ENCODE measurements at regions not wholly inside any gene's neighbourhood (a gene's known extent, or its start where the extent isn't known, plus 50 kb on each side); places are given as distances from the start of the nearest gene placed in this dataset.

- no peak overlapping the region for H3K9ac ChIP-seq (ENCODE audit: low read depth, low read length)
These were observed 653.3 kb downstream of the LTN1 start for GRCh38 chr21:28339403-28339802.

GRCh38 chr21:28338701-28339305 is 653.9 kb downstream of the LTN1 start:
- H3K9me3 ChIP-seq (replicated peaks; ENCODE audit: low read length), result no peaks in the 10 kb centered on the region
- no peaks in the 10 kb centered on the region for H3K36me3 ChIP-seq (ENCODE audit: insufficient read depth, low read length)
- H3K4me3 ChIP-seq (ENCODE audit: low read length), result no peak overlapping the region
- no peaks in the 10 kb centered on the region for H3K27me3 ChIP-seq (ENCODE audit: control insufficient read depth, insufficient read depth, low read length)
- H3K4me2 ChIP-seq (ENCODE audit: low read length), result no peak overlapping the region
- H3K9ac ChIP-seq (ENCODE audit: low read depth, low read length), result no peak overlapping the region
- H3K4me1 ChIP-seq (ENCODE audit: control insufficient read depth, insufficient read depth, low read length), result peaks cover 21% of the 10 kb centered on the region

More at GRCh38 chr21:28339403-28339802, 653.3 kb downstream of the LTN1 start:
- H3K27me3 ChIP-seq (ENCODE audit: control insufficient read depth, insufficient read depth, low read length), result no peaks in the 10 kb centered on the region
- no peak overlapping the region for H3K4me3 ChIP-seq (ENCODE audit: low read length)
- H3K4me2 ChIP-seq (ENCODE audit: low read length), result no peak overlapping the region
- no peaks in the 10 kb centered on the region for H3K36me3 ChIP-seq (ENCODE audit: insufficient read depth, low read length)
- H3K9me3 ChIP-seq (replicated peaks; ENCODE audit: low read length), result no peaks in the 10 kb centered on the region
- peaks cover 17% of the 10 kb centered on the region for H3K4me1 ChIP-seq (ENCODE audit: control insufficient read depth, insufficient read depth, low read length)

GRCh38 chr21:28337315-28337714 is 655.4 kb downstream of the LTN1 start:
- Histone ChIP-seq H3K9ac (ENCODE audit: low read depth, low read length) (peak overlapping the region; percentile 42), H3K4me2 (ENCODE audit: low read length) (no peak overlapping the region), H3K27me3 (ENCODE audit: control insufficient read depth, insufficient read depth, low read length) (no peaks in the 10 kb centered on the region), H3K4me1 (ENCODE audit: control insufficient read depth, insufficient read depth, low read length) (peaks cover 24% of the 10 kb centered on the region), H3K4me3 (ENCODE audit: low read length) (no peak overlapping the region), H3K9me3 (replicated peaks; ENCODE audit: low read length) (no peaks in the 10 kb centered on the region), H3K36me3 (ENCODE audit: insufficient read depth, low read length) (no peaks in the 10 kb centered on the region)

- no peaks in the 10 kb centered on the region for H3K27me3 ChIP-seq (ENCODE audit: control insufficient read depth, insufficient read depth, low read length)
- H3K9ac ChIP-seq (ENCODE audit: low read depth, low read length), result peak overlapping the region; percentile 56
These were observed 656.4 kb downstream of the LTN1 start for GRCh38 chr21:28336314-28336713.

GRCh38 chr21:28334407-28334806 is 658.3 kb downstream of the LTN1 start:
- no peaks in the 10 kb centered on the region for H3K27me3 ChIP-seq (ENCODE audit: control insufficient read depth, insufficient read depth, low read length)
- H3K4me3 ChIP-seq (ENCODE audit: low read length), result no peak overlapping the region
- no peak overlapping the region for H3K4me2 ChIP-seq (ENCODE audit: low read length)
- H3K36me3 ChIP-seq (ENCODE audit: insufficient read depth, low read length), result no peaks in the 10 kb centered on the region
- H3K4me1 ChIP-seq (ENCODE audit: control insufficient read depth, insufficient read depth, low read length), result peaks cover 24% of the 10 kb centered on the region
- H3K9ac ChIP-seq (ENCODE audit: low read depth, low read length), result no peak overlapping the region
- H3K9me3 ChIP-seq (replicated peaks; ENCODE audit: low read length), result no peaks in the 10 kb centered on the region

More at GRCh38 chr21:28336314-28336713, 656.4 kb downstream of the LTN1 start:
- H3K4me1 ChIP-seq (ENCODE audit: control insufficient read depth, insufficient read depth, low read length), result peaks cover 24% of the 10 kb centered on the region
- no peaks in the 10 kb centered on the region for H3K36me3 ChIP-seq (ENCODE audit: insufficient read depth, low read length)
- peak overlapping the region; percentile 34 for H3K4me2 ChIP-seq (ENCODE audit: low read length)
- no peaks in the 10 kb centered on the region for H3K9me3 ChIP-seq (replicated peaks; ENCODE audit: low read length)
- no peak overlapping the region for H3K4me3 ChIP-seq (ENCODE audit: low read length)

- H3K27me3 ChIP-seq (ENCODE audit: control insufficient read depth, insufficient read depth, low read length), result no peaks in the 10 kb centered on the region
- no peaks in the 10 kb centered on the region for H3K36me3 ChIP-seq (ENCODE audit: insufficient read depth, low read length)
- H3K9ac ChIP-seq (ENCODE audit: low read depth, low read length), result no peak overlapping the region
- H3K9me3 ChIP-seq (replicated peaks; ENCODE audit: low read length), result no peaks in the 10 kb centered on the region
- H3K4me1 ChIP-seq (ENCODE audit: control insufficient read depth, insufficient read depth, low read length), result peaks cover 24% of the 10 kb centered on the region
- no peak overlapping the region for H3K4me3 ChIP-seq (ENCODE audit: low read length)
- H3K4me2 ChIP-seq (ENCODE audit: low read length), result peak overlapping the region; percentile 23
These were observed 659.0 kb downstream of the LTN1 start for GRCh38 chr21:28333578-28334075.

GRCh38 chr21:28332796-28333195 is 659.9 kb downstream of the LTN1 start:
- H3K4me3 ChIP-seq (ENCODE audit: low read length), result no peak overlapping the region
- H3K9ac ChIP-seq (ENCODE audit: low read depth, low read length), result no peak overlapping the region
- no peaks in the 10 kb centered on the region for H3K36me3 ChIP-seq (ENCODE audit: insufficient read depth, low read length)
- H3K9me3 ChIP-seq (replicated peaks; ENCODE audit: low read length), result no peaks in the 10 kb centered on the region
- H3K4me2 ChIP-seq (ENCODE audit: low read length), result no peak overlapping the region
- H3K4me1 ChIP-seq (ENCODE audit: control insufficient read depth, insufficient read depth, low read length), result peaks cover 24% of the 10 kb centered on the region
- H3K27me3 ChIP-seq (ENCODE audit: control insufficient read depth, insufficient read depth, low read length), result no peaks in the 10 kb centered on the region

- Histone ChIP-seq H3K4me2 (ENCODE audit: low read length) (no peak overlapping the region), H3K9ac (ENCODE audit: low read depth, low read length) (no peak overlapping the region), H3K4me3 (ENCODE audit: low read length) (no peak overlapping the region), H3K9me3 (replicated peaks; ENCODE audit: low read length) (no peaks in the 10 kb centered on the region), H3K4me1 (ENCODE audit: control insufficient read depth, insufficient read depth, low read length) (no peaks in the 10 kb centered on the region), H3K36me3 (ENCODE audit: insufficient read depth, low read length) (no peaks in the 10 kb centered on the region), H3K27me3 (ENCODE audit: control insufficient read depth, insufficient read depth, low read length) (no peaks in the 10 kb centered on the region)
These were observed 667.1 kb downstream of the LTN1 start for GRCh38 chr21:28325618-28326017.

GRCh38 chr21:28324690-28325089 is 668.0 kb downstream of the LTN1 start:
- Histone ChIP-seq H3K9me3 (replicated peaks; ENCODE audit: low read length) (no peaks in the 10 kb centered on the region), H3K36me3 (ENCODE audit: insufficient read depth, low read length) (no peaks in the 10 kb centered on the region), H3K9ac (ENCODE audit: low read depth, low read length) (no peak overlapping the region), H3K27me3 (ENCODE audit: control insufficient read depth, insufficient read depth, low read length) (no peaks in the 10 kb centered on the region), H3K4me2 (ENCODE audit: low read length) (no peak overlapping the region), H3K4me1 (ENCODE audit: control insufficient read depth, insufficient read depth, low read length) (no peaks in the 10 kb centered on the region), H3K4me3 (ENCODE audit: low read length) (no peak overlapping the region)

- Histone ChIP-seq H3K36me3 (ENCODE audit: insufficient read depth, low read length) (no peaks in the 10 kb centered on the region), H3K9ac (ENCODE audit: low read depth, low read length) (no peak overlapping the region), H3K27me3 (ENCODE audit: control insufficient read depth, insufficient read depth, low read length) (no peaks in the 10 kb centered on the region), H3K9me3 (replicated peaks; ENCODE audit: low read length) (no peaks in the 10 kb centered on the region), H3K4me3 (ENCODE audit: low read length) (no peak overlapping the region), H3K4me2 (ENCODE audit: low read length) (no peak overlapping the region), H3K4me1 (ENCODE audit: control insufficient read depth, insufficient read depth, low read length) (no peaks in the 10 kb centered on the region)
These were observed 675.3 kb downstream of the LTN1 start for GRCh38 chr21:28317177-28317950.

GRCh38 chr21:28311411-28312190 is 681.1 kb downstream of the LTN1 start:
- Histone ChIP-seq H3K4me3 (ENCODE audit: low read length) (no peak overlapping the region), H3K9me3 (replicated peaks; ENCODE audit: low read length) (no peaks in the 10 kb centered on the region), H3K9ac (ENCODE audit: low read depth, low read length) (no peak overlapping the region), H3K4me2 (ENCODE audit: low read length) (no peak overlapping the region), H3K4me1 (ENCODE audit: control insufficient read depth, insufficient read depth, low read length) (peaks cover 6% of the 10 kb centered on the region), H3K27me3 (ENCODE audit: control insufficient read depth, insufficient read depth, low read length) (no peaks in the 10 kb centered on the region), H3K36me3 (ENCODE audit: insufficient read depth, low read length) (no peaks in the 10 kb centered on the region)

All from skeletal muscle satellite cell (primary cell).